Activated B cell treated with CpG ODN at 0.5 μM for 24 hours (primary cell): ENCODE measurements at regions not wholly inside any gene's neighbourhood (a gene's known extent, or its start where the extent isn't known, plus 50 kb on each side); places are given as distances from the start of the nearest gene placed in this dataset.

Source experiments
- ATAC-seq: fragments of 200-7000 bp; cut with Tn5 transposase; one replicate; pipeline ENCODE4 v1.10.0; 2021; ENCODE audit warnings: low read depth, mild to moderate bottlenecking, moderate library complexity
- CTCF ChIA-PET: fragments of 350-600 bp; sonication (Branson Sonifier 250); formaldehyde crosslinking; loops from one replicate; lab custom pipeline; 2021; ENCODE audit warnings: antibody characterized with exemption; lab: Charles Lee
- POLR2A ChIA-PET: fragments of 350-600 bp; sonication (Branson Sonifier 250); formaldehyde crosslinking; loops from one replicate; lab custom pipeline; 2021; ENCODE audit warnings: antibody characterized with exemption; lab: Charles Lee
- DNase-seq: peaks from one replicate; pipeline ENCODE4 v3.0.0; 2022
- H3K27ac Mint-ChIP-seq: one replicate; pipeline ENCODE4 v1.8.0; 2020; ENCODE audit warnings: mixed read lengths
- H3K27me3 Mint-ChIP-seq: one replicate; pipeline ENCODE4 v1.8.0; 2021; ENCODE audit warnings: mixed read lengths
- H3K36me3 Mint-ChIP-seq: one replicate; pipeline ENCODE4 v1.8.0; 2021; ENCODE audit warnings: low read depth, mixed read lengths
- H3K4me1 Mint-ChIP-seq: one replicate; pipeline ENCODE4 v1.8.0; 2021; ENCODE audit warnings: mixed read lengths
- H3K4me3 Mint-ChIP-seq: one replicate; pipeline ENCODE4 v1.8.0; 2020; ENCODE audit warnings: mild to moderate bottlenecking, mixed read lengths
- H3K9me3 Mint-ChIP-seq: one replicate; pipeline ENCODE4 v1.8.0; 2020; ENCODE audit warnings: mixed read lengths
- CTCF ChIP-seq: fragments of 200-600 bp; IDR thresholded peaks from one replicate; pipeline ENCODE4 v1.8.0; 2022; ENCODE audit warnings: antibody characterized with exemption, mild to moderate bottlenecking
- intact Hi-C: fragments of 100-400 bp; cut with micrococcal nuclease; formaldehyde crosslinking; loops from one replicate; pipeline ENCODE4 v1.15.1; 2024

- CTCF ChIA-PET = no interaction called here
- TF ChIP-seq CTCF = no peak
- intact Hi-C loops = no loop called here
- POLR2A ChIA-PET = no interaction called here
- DNase-seq = no peak
- H3K4me1 Mint-ChIP-seq = no peaks in the 10 kb centered on the region
- peaks cover 10% of the 10 kb centered on the region for H3K9me3 Mint-ChIP-seq
- peaks cover 3% of the 10 kb centered on the region for H3K27me3 Mint-ChIP-seq
- no peak overlapping the region for H3K4me3 Mint-ChIP-seq
- H3K27ac Mint-ChIP-seq = no peak overlapping the region
- ATAC-seq = no peak
- H3K36me3 Mint-ChIP-seq = no peaks in the 10 kb centered on the region
Measured at GRCh38 chr1:166716620-166717019, 122.7 kb upstream of the POGK start.

GRCh38 chr1:166721145-166721544 is 118.1 kb upstream of the POGK start:
- Mint-ChIP-seq H3K4me1 (no peaks in the 10 kb centered on the region), H3K36me3 (no peaks in the 10 kb centered on the region), H3K9me3 (peaks cover 4% of the 10 kb centered on the region), H3K27me3 (no peaks in the 10 kb centered on the region), H3K4me3 (no peak overlapping the region), H3K27ac (no peak overlapping the region)
- DNase-seq (no peak), ATAC-seq (no peak)
- CTCF ChIA-PET = no interaction called here
- POLR2A ChIA-PET = no interaction called here
- no peak for TF ChIP-seq CTCF
- intact Hi-C loops = no loop called here

GRCh38 chr1:166730299-166730888 is 108.9 kb upstream of the POGK start:
- Mint-ChIP-seq H3K4me3 (no peak overlapping the region), H3K27ac (no peak overlapping the region), H3K36me3 (no peaks in the 10 kb centered on the region), H3K9me3 (peaks cover 12% of the 10 kb centered on the region), H3K4me1 (no peaks in the 10 kb centered on the region), H3K27me3 (no peaks in the 10 kb centered on the region)
- ATAC-seq (no peak), DNase-seq (no peak)
- ChIA-PET POLR2A (no interaction called here), CTCF (no interaction called here)
- no peak for TF ChIP-seq CTCF
- intact Hi-C loops = no loop called here

- ATAC-seq (no peak), DNase-seq (no peak)
- Mint-ChIP-seq H3K36me3 (no peaks in the 10 kb centered on the region), H3K4me3 (no peak overlapping the region), H3K9me3 (peaks cover 4% of the 10 kb centered on the region), H3K27me3 (peaks cover 4% of the 10 kb centered on the region), H3K27ac (no peak overlapping the region), H3K4me1 (no peaks in the 10 kb centered on the region)
- ChIA-PET CTCF (no interaction called here), POLR2A (no interaction called here)
- intact Hi-C loops = no loop called here
- TF ChIP-seq CTCF = no peak
Measured at GRCh38 chr1:166738140-166738539, 101.1 kb upstream of the POGK start.

- POLR2A ChIA-PET = no interaction called here
Measured at GRCh38 chr1:166738873-166739272, 100.4 kb upstream of the POGK start.

More at GRCh38 chr1:166738873-166739272, 100.4 kb upstream of the POGK start:
- DNase-seq (no peak), ATAC-seq (no peak)
- no peak overlapping the region for H3K4me3 Mint-ChIP-seq
- H3K36me3 Mint-ChIP-seq = no peaks in the 10 kb centered on the region
- no peak for TF ChIP-seq CTCF
- H3K4me1 Mint-ChIP-seq = no peaks in the 10 kb centered on the region
- intact Hi-C loops = no loop called here
- CTCF ChIA-PET = no interaction called here
- peaks cover 4% of the 10 kb centered on the region for H3K9me3 Mint-ChIP-seq
- no peak overlapping the region for H3K27ac Mint-ChIP-seq
- H3K27me3 Mint-ChIP-seq = peaks cover 4% of the 10 kb centered on the region
